Gastrocnemius medialis (tissue), 4 donors: ENCODE measurements at regions not wholly inside any gene's neighbourhood (a gene's known extent, or its start where the extent isn't known, plus 50 kb on each side); places are given as distances from the start of the nearest gene placed in this dataset.

ENCODE experiments used
- CTCF ChIP-seq, 5 experiments: fragments of 450-650 bp in 3 of 5; fragments of 200-600 bp in 2 of 5; sonication (generic) in 2 of 5; IDR thresholded peaks in 4 of 5; conservative IDR thresholded peaks in 1 of 5; 1 replicate in 4 of 5; 2 replicates in 1 of 5; pipeline ENCODE4 v1.5.1; 2016 to 2019; ENCODE audit warnings: antibody characterized with exemption in 5 of 5, mild to moderate bottlenecking in 3 of 5, moderate library complexity in 3 of 5
- POLR2A ChIP-seq, 2 donors: fragments of 450-650 bp; IDR thresholded peaks; one replicate each; pipeline ENCODE4 v1.6.1; 2017; ENCODE audit warnings: antibody characterized with exemption in 2 of 2, mild to moderate bottlenecking in 2 of 2, moderate library complexity in 2 of 2

- no peak for TF ChIP-seq POLR2A (IDR thresholded peaks at IDR 0.05)
- no peak for TF ChIP-seq CTCF (IDR thresholded peaks at IDR 0.05 in 4 of 5, conservative IDR thresholded peaks at IDR 0.05 in 1 of 5)
Measured at GRCh38 chr14:38549564-38549963, 293.7 kb upstream of the CLEC14A start.
